Mesenchymal stem cell (in vitro differentiated cells and primary cell): ENCODE measurements at regions not wholly inside any gene's neighbourhood (a gene's known extent, or its start where the extent isn't known, plus 50 kb on each side); places are given as distances from the start of the nearest gene placed in this dataset.

Source experiments
- DNase-seq: peaks from one replicate; pipeline ENCODE4 v3.0.0-alpha.2; 2013
- H2AFZ ChIP-seq: one replicate; pipeline ENCODE4 v1.6.1; 2013; ENCODE audit warnings: low read depth, mild to moderate bottlenecking, control low read depth, inconsistent platforms, low read length, moderate library complexity
- H2AK5ac ChIP-seq: 2 replicates; pipeline ENCODE4 v1.6.1; 2013; ENCODE audit warnings: low read length, moderate library complexity, mild to moderate bottlenecking, inconsistent platforms; ENCODE audit not compliant: severe bottlenecking
- H2BK120ac ChIP-seq: one replicate; pipeline ENCODE4 v1.6.1; 2013; ENCODE audit warnings: low read depth, mild to moderate bottlenecking, inconsistent platforms, low read length, moderate library complexity
- H2BK12ac ChIP-seq, 2 experiments: one replicate each; pipeline ENCODE4 v1.6.1; 2013; ENCODE audit warnings: inconsistent platforms in 2 of 2, low read length in 2 of 2, mild to moderate bottlenecking in 2 of 2, moderate library complexity in 2 of 2, control low read depth in 1 of 2
- H2BK15ac ChIP-seq: one replicate; pipeline ENCODE4 v1.6.1; 2013; ENCODE audit warnings: mild to moderate bottlenecking, low read depth, inconsistent platforms; ENCODE audit not compliant: poor library complexity, severe bottlenecking
- H2BK5ac ChIP-seq: 2 replicates; pipeline ENCODE4 v1.6.1; 2013; ENCODE audit warnings: low read depth, mild to moderate bottlenecking, low read length, control low read depth, inconsistent platforms; ENCODE audit not compliant: poor library complexity, severe bottlenecking
- H3K14ac ChIP-seq, 2 experiments: one replicate each; pipeline ENCODE4 v1.6.1; 2013; ENCODE audit warnings: inconsistent platforms in 2 of 2, low read length in 2 of 2, control low read depth in 1 of 2, mild to moderate bottlenecking in 1 of 2, moderate library complexity in 1 of 2
- H3K18ac ChIP-seq, 2 experiments: one replicate each; pipeline ENCODE4 v1.6.1; 2013; ENCODE audit warnings: inconsistent platforms in 2 of 2, low read length in 2 of 2, control low read depth in 1 of 2, low read depth in 1 of 2, mild to moderate bottlenecking in 1 of 2
- H3K23ac ChIP-seq, 2 experiments: one replicate each; pipeline ENCODE4 v1.6.1; 2013; ENCODE audit warnings: inconsistent platforms in 2 of 2, low read length in 2 of 2, mild to moderate bottlenecking in 2 of 2, moderate library complexity in 2 of 2, control low read depth in 1 of 2
- H3K27ac ChIP-seq: 2 replicates; pipeline ENCODE4 v1.5.1; 2013; ENCODE audit warnings: mild to moderate bottlenecking, moderate library complexity, low read length, control low read depth, inconsistent platforms; ENCODE audit not compliant: poor library complexity, severe bottlenecking
- H3K27me3 ChIP-seq, 2 experiments: 2 replicates each; pipeline versions ENCODE4 v1.6.1 to v1.7.0; 2013; ENCODE audit warnings: low read length in 2 of 2, mild to moderate bottlenecking in 2 of 2, moderate library complexity in 2 of 2, control low read depth in 1 of 2, inconsistent platforms in 1 of 2; ENCODE audit not compliant: control insufficient read depth in 1 of 2, insufficient read depth in 1 of 2
- H3K36me3 ChIP-seq, 2 experiments: 2 replicates each; pipeline versions ENCODE4 v1.6.1 to v1.7.0; 2013; ENCODE audit warnings: low read length in 2 of 2, control low read depth in 1 of 2, inconsistent platforms in 1 of 2, low read depth in 1 of 2, mild to moderate bottlenecking in 1 of 2; ENCODE audit not compliant: insufficient read depth in 2 of 2, control insufficient read depth in 1 of 2
- H3K4ac ChIP-seq, 2 experiments: one replicate each; pipeline ENCODE4 v1.6.1; 2013; ENCODE audit warnings: inconsistent platforms in 2 of 2, low read length in 2 of 2, mild to moderate bottlenecking in 2 of 2, moderate library complexity in 2 of 2, control low read depth in 1 of 2, low read depth in 1 of 2
- H3K4me1 ChIP-seq: 2 replicates; pipeline ENCODE4 v1.6.1; 2013; ENCODE audit warnings: low read depth, low read length, control low read depth; ENCODE audit not compliant: control insufficient read depth, insufficient read depth
- H3K4me2 ChIP-seq: 2 replicates; pipeline ENCODE4 v1.6.1; 2013; ENCODE audit warnings: low read length, mild to moderate bottlenecking, inconsistent platforms; ENCODE audit not compliant: poor library complexity, severe bottlenecking
- H3K4me3 ChIP-seq, 2 experiments: 2 replicates each; pipeline versions ENCODE4 v1.5.1 to v1.7.0; 2013; ENCODE audit warnings: low read length in 2 of 2, mild to moderate bottlenecking in 2 of 2, control low read depth in 1 of 2, low read depth in 1 of 2; ENCODE audit not compliant: insufficient read depth in 1 of 2
- H3K79me1 ChIP-seq: replicated peaks from 2 replicates; pipeline ENCODE4 v1.6.1; 2013; ENCODE audit warnings: mild to moderate bottlenecking, control low read depth, low read length, inconsistent platforms; ENCODE audit not compliant: poor library complexity, severe bottlenecking
- H3K9ac ChIP-seq: 2 replicates; pipeline ENCODE4 v1.7.0; 2013; ENCODE audit warnings: mild to moderate bottlenecking, low read length, moderate library complexity
- H3K9me3 ChIP-seq: 2 replicates; pipeline ENCODE4 v1.7.0; 2013; ENCODE audit warnings: mild to moderate bottlenecking, low read length; ENCODE audit not compliant: control insufficient read depth
- H4K8ac ChIP-seq: one replicate; pipeline ENCODE4 v1.6.1; 2013; ENCODE audit warnings: inconsistent platforms, mild to moderate bottlenecking, low read length, moderate library complexity
- H4K91ac ChIP-seq: one replicate; pipeline ENCODE4 v1.6.1; 2013; ENCODE audit warnings: mild to moderate bottlenecking, low read length, inconsistent platforms
- WGBS: methylation state at CpG from one replicate; pipeline ENCODE4 v1.1.7; 2013; ENCODE audit warnings: mixed read lengths; 5-methylcytosine and 5-hydroxymethylcytosine counted together

GRCh38 chr3:88936831-88937230, 170.6 kb upstream of the EPHA3 start:
- Histone ChIP-seq H4K8ac (no peak overlapping the region), H3K9me3 (peaks cover 3% of the 10 kb centered on the region), H3K27me3 (peaks cover 0 to 11% of the 10 kb centered on the region in 2 experiments), H3K4me2 (no peak overlapping the region), H3K4ac (no peak overlapping the region), H3K23ac (no peak overlapping the region), H2AK5ac (no peak overlapping the region), H3K14ac (no peak overlapping the region), H3K4me1 (no peaks in the 10 kb centered on the region), H3K36me3 (no peaks in the 10 kb centered on the region), H2BK120ac (no peak overlapping the region), H2BK5ac (no peak overlapping the region), H2BK12ac (no peak overlapping the region), H3K79me1 (no peaks in the 10 kb centered on the region), H3K4me3 (no peak overlapping the region), H2AFZ (no peak overlapping the region), H4K91ac (no peak overlapping the region), H3K9ac (no peak overlapping the region), H3K18ac (no peak overlapping the region), H3K27ac (no peak overlapping the region), H2BK15ac (no peak overlapping the region)
- DNase-seq = no peak
- WGBS = 75% methylated on average over 2 of the region's 3 CpGs

DNA sequence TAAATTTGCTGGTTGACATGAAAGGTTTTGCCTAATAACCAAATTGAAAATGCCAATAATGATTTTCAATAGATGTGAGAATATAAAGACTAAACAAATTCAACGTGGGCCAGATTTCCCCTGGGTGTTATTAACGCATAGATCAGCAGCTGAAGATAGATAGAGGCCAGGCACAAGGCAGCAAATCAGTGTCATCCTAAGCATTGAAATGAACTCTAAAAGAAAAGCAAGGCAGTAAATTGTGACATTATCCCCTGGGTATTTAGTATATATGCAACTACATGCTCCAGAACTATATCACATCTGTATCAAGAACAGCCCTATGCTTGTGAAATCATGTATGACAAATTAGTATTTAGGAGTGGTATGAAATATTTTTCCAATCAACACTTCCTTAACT, 167.1 kb upstream of the EPHA3 start:
- no peaks in the 10 kb centered on the region for H3K4me1 ChIP-seq
- no peak overlapping the region for H2BK15ac ChIP-seq
- WGBS = 69% methylated on average over 2 of the region's 2 CpGs
- no peak overlapping the region for H3K14ac ChIP-seq
- peaks cover 3% of the 10 kb centered on the region for H3K9me3 ChIP-seq
- H2BK12ac ChIP-seq = no peak overlapping the region
- H3K18ac ChIP-seq = no peak overlapping the region
- H3K4ac ChIP-seq = no peak overlapping the region
- H3K36me3 ChIP-seq = no peaks in the 10 kb centered on the region
- H2BK120ac ChIP-seq = no peak overlapping the region
- no peak overlapping the region for H2AFZ ChIP-seq
- H4K8ac ChIP-seq = no peak overlapping the region
- no peak overlapping the region for H2BK5ac ChIP-seq
- H3K79me1 ChIP-seq = no peaks in the 10 kb centered on the region
- no peak overlapping the region for H4K91ac ChIP-seq
- no peak for DNase-seq
- H3K23ac ChIP-seq = no peak overlapping the region
- H3K9ac ChIP-seq = no peak overlapping the region
- peaks cover 0 to 6% of the 10 kb centered on the region in 2 experiments for H3K27me3 ChIP-seq
- no peak overlapping the region for H3K4me2 ChIP-seq
- no peak overlapping the region for H3K27ac ChIP-seq
- H2AK5ac ChIP-seq = no peak overlapping the region
- H3K4me3 ChIP-seq = no peak overlapping the region

- Histone ChIP-seq H2BK12ac (no peak overlapping the region), H3K14ac (no peak overlapping the region), H3K4me3 (no peak overlapping the region), H4K8ac (no peak overlapping the region), H3K9me3 (no peaks in the 10 kb centered on the region), H3K4ac (no peak overlapping the region), H2BK120ac (no peak overlapping the region), H3K4me2 (no peak overlapping the region), H3K27me3 (peaks cover 0 to 17% of the 10 kb centered on the region in 2 experiments), H3K9ac (no peak overlapping the region), H3K79me1 (no peaks in the 10 kb centered on the region), H4K91ac (no peak overlapping the region), H2AK5ac (no peak overlapping the region), H3K27ac (no peak overlapping the region), H3K18ac (no peak overlapping the region), H3K36me3 (no peaks in the 10 kb centered on the region), H3K4me1 (peaks cover 2% of the 10 kb centered on the region), H2BK15ac (no peak overlapping the region), H2BK5ac (no peak overlapping the region), H3K23ac (no peak overlapping the region), H2AFZ (no peak overlapping the region)
- DNase-seq = no peak
- WGBS = 100% methylated on average over 1 of the region's 2 CpGs
Measured at GRCh38 chr3:88947013-88947412, 160.4 kb upstream of the EPHA3 start.

- no peak for DNase-seq
- Histone ChIP-seq H2BK12ac (no peak overlapping the region), H2BK5ac (no peak overlapping the region), H3K4ac (no peak overlapping the region), H3K4me2 (no peak overlapping the region), H2AFZ (no peak overlapping the region), H3K9ac (no peak overlapping the region), H3K36me3 (no peaks in the 10 kb centered on the region), H3K27ac (no peak overlapping the region), H2BK120ac (no peak overlapping the region), H4K91ac (no peak overlapping the region), H3K14ac (no peak overlapping the region), H2BK15ac (no peak overlapping the region), H3K79me1 (no peaks in the 10 kb centered on the region), H3K18ac (no peak overlapping the region), H3K4me3 (no peak overlapping the region), H3K4me1 (peaks cover 2% of the 10 kb centered on the region), H3K23ac (no peak overlapping the region), H2AK5ac (no peak overlapping the region), H3K27me3 (peaks cover 0 to 17% of the 10 kb centered on the region in 2 experiments), H3K9me3 (no peaks in the 10 kb centered on the region), H4K8ac (no peak overlapping the region)
- 100% methylated on average over 1 of the region's 4 CpGs for WGBS
Measured at GRCh38 chr3:88954853-88955252, 152.6 kb upstream of the EPHA3 start.
